ENCODE measurements at regions not wholly inside any gene's neighbourhood (a gene's known extent, or its start where the extent isn't known, plus 50 kb on each side); places are given as distances from the start of the nearest gene placed in this dataset.

- Histone ChIP-seq H3K27me3 (ENCODE audit: low read depth) (peaks cover 89% of the 10 kb centered on the region), H3K4me1 (no peaks in the 10 kb centered on the region), H3K4me3 (no peak overlapping the region), H3K36me3 (no peaks in the 10 kb centered on the region), H3K27ac (replicated peaks) (no peak overlapping the region), H3K9me3 (replicated peaks) (no peaks in the 10 kb centered on the region)
- intact Hi-C loops (cut with micrococcal nuclease): no loop called here
- no peak for DNase-seq
- no peak for TF ChIP-seq CTCF (IDR thresholded peaks at IDR 0.05; ENCODE audit: borderline replicate concordance)
These were observed 71.3 kb upstream of the KCNG1 start for GRCh38 chr20:51094221-51094620.

GRCh38 chr20:51093240-51093763, 70.4 kb upstream of the KCNG1 start:
- Histone ChIP-seq H3K4me1 (no peaks in the 10 kb centered on the region), H3K36me3 (no peaks in the 10 kb centered on the region), H3K4me3 (no peak overlapping the region), H3K27ac (replicated peaks) (no peak overlapping the region), H3K27me3 (ENCODE audit: low read depth) (peaks cover 92% of the 10 kb centered on the region), H3K9me3 (replicated peaks) (no peaks in the 10 kb centered on the region)
- TF ChIP-seq CTCF (IDR thresholded peaks at IDR 0.05; ENCODE audit: borderline replicate concordance): no peak
- no peak for DNase-seq
- intact Hi-C loops (cut with micrococcal nuclease): no loop called here

- H3K27me3 ChIP-seq (ENCODE audit: low read depth): peaks cover 97% of the 10 kb centered on the region
- H3K36me3 ChIP-seq: no peaks in the 10 kb centered on the region
- DNase-seq: no peak
- no peak for TF ChIP-seq CTCF (IDR thresholded peaks at IDR 0.05; ENCODE audit: borderline replicate concordance)
- H3K4me3 ChIP-seq: no peak overlapping the region
- H3K9me3 ChIP-seq (replicated peaks): no peaks in the 10 kb centered on the region
- no peaks in the 10 kb centered on the region for H3K4me1 ChIP-seq
- intact Hi-C loops (cut with micrococcal nuclease): no loop called here
- no peak overlapping the region for H3K27ac ChIP-seq (replicated peaks)
These were observed 69.4 kb upstream of the KCNG1 start for GRCh38 chr20:51092338-51092737.

- no peaks in the 10 kb centered on the region for H3K4me1 ChIP-seq
- no peak for DNase-seq
- H3K27ac ChIP-seq (replicated peaks): no peak overlapping the region
- peaks cover 99% of the 10 kb centered on the region for H3K27me3 ChIP-seq (ENCODE audit: low read depth)
- no peaks in the 10 kb centered on the region for H3K36me3 ChIP-seq
- no peaks in the 10 kb centered on the region for H3K9me3 ChIP-seq (replicated peaks)
- no peak for TF ChIP-seq CTCF (IDR thresholded peaks at IDR 0.05; ENCODE audit: borderline replicate concordance)
- intact Hi-C loops (cut with micrococcal nuclease): no loop called here
- H3K4me3 ChIP-seq: no peak overlapping the region
These were observed 68.7 kb upstream of the KCNG1 start for GRCh38 chr20:51091406-51092195.

- H3K9me3 ChIP-seq (replicated peaks): no peaks in the 10 kb centered on the region
- H3K27ac ChIP-seq (replicated peaks): no peak overlapping the region
- H3K4me1 ChIP-seq: no peaks in the 10 kb centered on the region
- intact Hi-C loops (cut with micrococcal nuclease): no loop called here
- DNase-seq: no peak
- H3K4me3 ChIP-seq: no peak overlapping the region
- H3K27me3 ChIP-seq (ENCODE audit: low read depth): peaks cover 94% of the 10 kb centered on the region
- H3K36me3 ChIP-seq: no peaks in the 10 kb centered on the region
- TF ChIP-seq CTCF (IDR thresholded peaks at IDR 0.05; ENCODE audit: borderline replicate concordance): no peak
These were observed 66.9 kb upstream of the KCNG1 start for GRCh38 chr20:51089840-51090239.
